ENCODE measurements at regions not wholly inside any gene's neighbourhood (a gene's known extent, or its start where the extent isn't known, plus 50 kb on each side); places are given as distances from the start of the nearest gene placed in this dataset.

- DNase-seq = no peak
These were observed 220.6 kb downstream of the GXYLT1 start for GRCh38 chr12:41924111-41924510.

GRCh38 chr12:41923351-41923750 is 221.3 kb downstream of the GXYLT1 start:
- DNase-seq = no peak

DNA sequence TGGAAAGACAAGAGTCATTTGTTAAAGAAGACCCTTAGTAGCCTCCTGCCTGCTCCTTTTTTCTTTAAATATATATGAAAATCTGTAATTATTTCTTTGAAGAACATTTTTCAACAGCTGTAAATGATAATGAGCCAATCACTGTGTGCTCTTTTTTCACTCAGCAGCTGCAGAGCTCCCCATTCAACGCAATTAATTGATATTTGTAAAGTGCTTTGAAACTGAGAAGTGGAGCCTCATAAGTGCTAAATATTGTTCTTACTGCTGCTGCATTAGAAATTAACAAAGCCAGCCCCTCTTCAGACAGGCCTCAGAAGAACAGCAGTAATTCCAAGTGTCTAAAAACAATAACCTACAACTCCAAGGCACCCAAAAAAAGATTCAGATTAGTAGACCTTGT is 224.3 kb downstream of the GXYLT1 start:
- no peak for DNase-seq

GRCh38 chr12:41919526-41920261 is 225.0 kb downstream of the GXYLT1 start:
- no peak for DNase-seq

DNA sequence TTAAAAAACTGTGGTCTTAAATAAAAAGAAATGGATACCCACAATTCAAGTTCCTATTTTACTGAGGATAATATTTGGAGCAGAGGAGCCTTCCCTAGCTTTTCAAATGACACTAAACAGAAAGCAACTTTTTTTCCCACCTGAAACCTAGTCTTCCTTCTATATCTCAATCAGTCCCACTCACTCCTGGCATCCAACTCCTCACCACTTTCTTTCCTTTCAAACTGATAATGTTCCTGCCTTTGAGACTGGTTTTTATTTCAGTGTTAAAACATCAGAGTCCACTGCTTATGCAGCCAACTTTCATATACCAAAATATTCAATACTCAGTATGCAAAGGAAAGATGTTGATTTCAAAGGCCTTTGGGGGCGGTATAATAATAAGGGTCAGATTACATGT is 225.6 kb downstream of the GXYLT1 start:
- no peak for DNase-seq

- DNase-seq = no peak
These were observed 226.7 kb downstream of the GXYLT1 start for GRCh38 chr12:41917938-41918341.

GRCh38 chr12:41917181-41917580 is 227.5 kb downstream of the GXYLT1 start:
- no peak for DNase-seq

DNA sequence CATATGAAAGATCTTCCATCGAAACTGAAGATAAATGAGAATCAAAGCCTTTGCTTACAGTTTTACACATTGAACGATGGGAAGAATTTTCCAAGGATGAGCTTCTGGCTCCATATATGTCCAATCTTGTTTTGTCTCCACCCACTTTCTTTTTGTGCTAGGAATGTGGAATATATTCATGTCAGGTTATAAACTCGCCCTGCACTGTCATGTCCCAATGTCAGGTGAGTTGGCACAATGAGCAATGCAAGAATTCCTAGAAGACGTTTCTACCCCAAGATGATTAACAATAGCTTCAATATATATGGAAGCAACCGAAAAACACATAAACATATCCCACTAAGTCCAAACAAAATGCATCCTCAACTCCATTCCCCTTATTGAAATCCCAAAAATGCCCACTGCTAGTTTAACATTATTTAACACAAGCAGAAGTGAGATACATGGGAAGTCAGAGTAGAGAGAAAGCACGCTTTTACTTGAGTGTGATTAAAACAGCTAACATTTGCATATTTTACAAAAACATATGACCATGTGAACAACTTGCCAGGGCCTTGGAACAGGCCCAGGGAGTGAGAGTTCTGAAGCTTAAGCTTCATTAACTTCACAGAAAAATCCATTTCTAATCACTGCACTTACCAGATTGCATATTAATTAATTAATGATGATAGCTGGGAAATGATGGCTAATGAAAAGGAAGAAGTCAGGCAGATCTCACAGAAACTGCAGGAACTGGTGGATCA is 233.9 kb downstream of the GXYLT1 start:
- no peak for DNase-seq

GRCh38 chr12:41908206-41908605 is 236.5 kb downstream of the GXYLT1 start:
- no peak for DNase-seq

- no peak for DNase-seq
These were observed 237.1 kb downstream of the GXYLT1 start for GRCh38 chr12:41907550-41907949.

DNA sequence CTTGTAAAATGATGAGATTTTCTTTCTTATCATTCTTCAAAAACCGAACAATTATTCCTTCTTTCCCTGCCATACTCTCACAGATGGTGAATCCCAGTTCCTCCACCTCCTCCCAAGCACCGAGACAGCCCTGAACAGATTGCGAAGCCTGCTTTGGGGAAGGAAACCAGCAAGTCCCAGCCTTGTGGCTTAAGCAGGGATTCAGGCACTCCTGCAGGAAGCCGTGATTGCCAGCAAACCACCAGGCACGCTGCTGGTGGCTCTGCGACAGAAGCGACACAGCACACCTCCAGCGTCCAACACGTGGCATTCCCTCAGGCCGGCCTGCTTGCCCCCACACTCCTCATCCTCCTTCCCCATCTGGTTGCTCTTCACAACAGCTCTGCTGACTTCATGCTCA is 237.7 kb downstream of the GXYLT1 start:
- DNase-seq = no peak

GRCh38 chr12:41905759-41906297 is 238.8 kb downstream of the GXYLT1 start:
- no peak for DNase-seq

GRCh38 chr12:41905073-41905758 is 239.5 kb downstream of the GXYLT1 start:
- no peak for DNase-seq

DNA sequence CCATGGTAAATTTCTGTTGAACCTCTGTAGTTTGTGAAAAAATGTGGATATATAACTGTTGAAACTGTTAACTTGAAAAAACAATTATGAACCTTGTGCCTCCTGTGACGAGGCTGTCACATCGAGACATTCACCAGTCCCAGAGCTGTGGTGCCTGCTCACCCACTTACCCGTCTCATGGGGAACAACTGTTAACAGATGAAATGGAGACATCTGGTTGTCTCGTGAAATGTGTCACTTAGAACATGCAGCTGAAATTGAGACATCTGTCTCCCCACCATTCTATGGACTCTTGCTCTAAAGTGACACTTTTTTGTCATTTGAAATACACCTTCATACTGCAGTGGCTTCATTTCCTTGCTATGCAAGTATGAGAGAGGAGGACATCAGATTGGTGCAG is 240.6 kb downstream of the GXYLT1 start:
- DNase-seq = no peak

GRCh38 chr12:41903014-41903708 is 241.5 kb downstream of the GXYLT1 start:
- no peak for DNase-seq

DNA sequence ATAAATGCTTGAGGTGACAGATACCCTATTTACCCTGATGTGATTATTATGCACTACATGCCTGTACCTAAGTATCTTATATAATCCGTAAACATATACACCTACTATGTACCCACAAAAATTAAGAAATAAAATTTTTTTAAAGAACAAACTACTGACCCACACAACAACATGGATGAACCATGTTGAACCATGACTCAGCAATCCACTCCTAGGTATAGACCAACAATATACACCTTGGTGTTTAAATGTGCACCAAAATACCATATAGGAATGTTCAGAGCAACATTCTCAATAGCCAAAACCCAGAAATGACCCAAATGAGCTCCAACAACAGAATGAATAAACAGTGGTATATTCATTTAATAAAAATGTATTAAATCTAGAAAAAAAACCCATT is 245.1 kb downstream of the GXYLT1 start:
- DNase-seq = no peak

GRCh38 chr12:41897593-41897992 is 247.1 kb downstream of the GXYLT1 start:
- no peak for DNase-seq

- no peak for DNase-seq
These were observed 251.2 kb downstream of the GXYLT1 start for GRCh38 chr12:41893491-41893890.

DNA sequence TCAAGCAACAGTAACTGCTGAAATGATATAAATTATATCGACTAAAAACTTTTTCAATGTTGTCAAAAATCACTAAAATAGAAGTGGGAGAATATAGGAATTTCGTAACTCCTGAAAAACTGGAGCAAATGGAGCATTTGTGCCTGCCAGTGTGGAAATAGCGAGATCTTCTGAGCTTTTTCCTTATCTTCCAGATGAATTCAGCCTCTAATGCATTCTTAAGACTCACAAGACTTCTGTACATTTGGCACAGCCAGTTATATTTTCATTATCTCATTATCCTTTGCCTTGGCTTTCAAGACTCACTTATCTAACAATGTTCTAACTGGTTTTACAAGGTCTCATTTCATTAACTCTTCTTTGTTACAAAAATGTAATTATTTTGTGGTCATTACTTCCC is 252.4 kb downstream of the GXYLT1 start:
- no peak for DNase-seq

GRCh38 chr12:41891226-41891625 is 253.4 kb downstream of the GXYLT1 start:
- no peak for DNase-seq

DNA sequence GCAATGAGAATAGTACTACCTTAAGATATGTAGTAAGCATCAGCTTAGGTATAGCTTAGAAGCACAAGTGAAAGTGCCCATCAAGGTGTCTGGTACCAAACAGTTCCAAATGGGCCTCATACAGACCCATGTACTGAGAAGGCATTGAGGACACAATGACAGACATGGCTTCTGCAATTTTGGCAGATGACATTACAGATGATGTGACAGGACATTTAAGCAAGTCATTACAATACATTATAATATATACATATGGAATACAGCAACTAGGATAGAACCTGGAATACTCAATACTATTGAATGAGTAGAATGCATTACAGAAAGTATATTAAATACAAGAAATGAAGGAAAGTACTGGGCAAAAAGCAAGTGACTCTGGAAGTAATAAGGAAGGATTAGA is 256.4 kb downstream of the GXYLT1 start:
- no peak for DNase-seq

- no peak for DNase-seq
These were observed 262.5 kb downstream of the GXYLT1 start for GRCh38 chr12:41881891-41882805.

Data from activated CD8-positive, alpha-beta memory T cell treated with anti-CD3 and anti-CD28 coated beads, Interleukin-2, amount 50 U/mL, for 48 hours (primary cell).